IPS-18c (cell line): ENCODE measurements at regions not wholly inside any gene's neighbourhood (a gene's known extent, or its start where the extent isn't known, plus 50 kb on each side); places are given as distances from the start of the nearest gene placed in this dataset.

ENCODE experiments used
- H3K4me3 ChIP-seq: 2 replicates; pipeline ENCODE4 v1.7.0; 2013; ENCODE audit warnings: low read depth, mild to moderate bottlenecking, low read length, moderate library complexity; ENCODE audit not compliant: insufficient read depth
- H3K9me3 ChIP-seq: one replicate; pipeline ENCODE4 v1.6.1; 2013; ENCODE audit warnings: mild to moderate bottlenecking, low read length, moderate library complexity; ENCODE audit not compliant: control insufficient read depth, insufficient read depth

DNA sequence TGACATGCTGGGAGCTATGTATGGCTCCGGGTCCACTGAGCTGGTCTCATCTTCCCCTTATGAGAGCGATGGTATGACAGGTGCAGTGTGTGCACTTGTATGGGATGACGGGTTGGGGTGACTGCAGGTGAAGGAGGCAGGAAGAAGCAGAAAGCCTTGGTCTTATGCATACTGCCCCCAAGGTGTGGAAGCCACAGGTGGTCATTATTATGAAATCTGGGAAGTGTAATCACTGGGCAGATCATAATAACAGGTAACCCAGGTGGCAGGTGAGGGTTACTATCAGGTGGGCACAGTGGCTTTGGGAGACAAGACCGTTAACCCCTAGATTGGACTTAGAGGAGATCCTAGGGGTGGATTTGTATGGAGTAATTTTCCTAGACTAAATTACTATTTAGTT is 118.0 kb downstream of the RFC3 start:
- Histone ChIP-seq H3K9me3 (no peaks in the 10 kb centered on the region), H3K4me3 (no peak overlapping the region)

DNA sequence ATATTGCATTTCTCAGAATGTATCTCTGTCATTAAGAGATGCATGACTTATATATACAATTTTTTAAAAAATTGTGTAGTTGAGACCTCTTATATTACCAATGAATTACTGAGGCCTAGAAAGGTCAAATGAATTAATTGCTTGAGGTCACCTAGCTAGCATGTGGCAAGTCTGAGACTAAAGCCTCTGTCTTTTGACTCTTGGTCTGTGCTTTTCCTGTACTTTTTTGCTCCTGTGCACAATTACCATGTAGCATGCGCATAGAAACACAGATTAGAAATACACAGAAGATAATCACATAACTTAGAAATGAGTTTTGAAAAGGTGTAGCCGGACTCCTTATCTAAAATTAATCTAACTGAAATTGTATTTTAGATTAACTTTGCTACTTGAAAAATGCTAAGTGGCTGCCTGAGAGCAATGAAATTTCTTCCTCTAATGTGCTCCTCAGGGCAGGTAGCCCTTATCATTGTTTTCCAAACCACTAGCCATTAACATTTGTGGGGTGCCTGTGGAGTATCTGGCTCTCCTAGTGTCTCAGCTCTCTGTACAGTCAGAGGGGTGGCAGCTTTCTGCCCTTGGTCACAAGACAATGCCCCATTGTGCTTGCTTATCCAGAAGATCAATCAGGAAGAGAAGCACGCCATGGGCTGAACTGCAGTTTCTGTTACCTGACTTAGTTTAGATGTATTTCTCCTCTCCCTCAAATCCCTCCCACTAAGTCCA is 119.6 kb downstream of the RFC3 start:
- Histone ChIP-seq H3K4me3 (no peak overlapping the region), H3K9me3 (no peaks in the 10 kb centered on the region)

DNA sequence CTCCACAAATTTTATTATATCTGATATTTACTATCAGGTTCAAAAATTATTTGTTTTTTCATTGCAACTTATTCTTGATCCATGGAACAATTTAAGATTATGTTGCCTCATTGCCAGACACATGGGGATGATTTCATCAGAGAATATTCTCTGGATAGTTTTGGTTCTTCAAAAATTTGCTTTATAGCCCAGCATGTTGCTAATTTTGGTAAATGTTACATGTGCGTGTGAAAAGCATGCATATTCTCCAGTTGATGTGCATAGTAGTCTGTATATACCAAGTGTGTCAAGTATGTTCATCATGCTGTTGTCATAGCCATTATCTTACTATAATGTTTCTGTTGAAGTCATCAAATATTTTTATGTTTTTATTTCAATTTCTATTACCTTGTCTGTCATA is 122.3 kb downstream of the RFC3 start:
- no peaks in the 10 kb centered on the region for H3K9me3 ChIP-seq
- no peak overlapping the region for H3K4me3 ChIP-seq

- H3K4me3 ChIP-seq, result no peak overlapping the region
- H3K9me3 ChIP-seq, result no peaks in the 10 kb centered on the region
Observed at GRCh38 chr13:33940898-33941297, 122.9 kb downstream of the RFC3 start.

GRCh38 chr13:33945477-33945876 is 127.5 kb downstream of the RFC3 start:
- no peaks in the 10 kb centered on the region for H3K9me3 ChIP-seq
- H3K4me3 ChIP-seq, result no peak overlapping the region

DNA sequence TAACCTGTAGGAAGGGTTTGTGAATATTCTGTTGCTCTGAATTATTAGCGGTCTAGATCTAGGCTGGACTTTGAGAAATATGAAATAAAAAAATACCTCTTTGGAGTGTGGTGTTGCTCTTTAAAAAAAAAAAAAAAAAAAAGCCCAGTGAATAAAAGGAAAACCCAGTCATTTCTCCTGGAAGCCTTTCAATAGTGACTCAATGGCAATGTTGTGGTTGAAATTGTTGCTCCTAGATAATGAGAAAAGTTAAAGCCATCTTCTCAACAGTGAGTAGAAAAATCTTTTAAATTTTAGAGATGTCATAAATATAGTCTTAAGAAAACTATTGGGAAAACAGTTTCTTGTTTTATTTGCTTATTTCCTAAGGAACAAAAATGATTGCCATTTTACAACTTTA is 135.3 kb downstream of the RFC3 start:
- no peak overlapping the region for H3K4me3 ChIP-seq
- no peaks in the 10 kb centered on the region for H3K9me3 ChIP-seq

DNA sequence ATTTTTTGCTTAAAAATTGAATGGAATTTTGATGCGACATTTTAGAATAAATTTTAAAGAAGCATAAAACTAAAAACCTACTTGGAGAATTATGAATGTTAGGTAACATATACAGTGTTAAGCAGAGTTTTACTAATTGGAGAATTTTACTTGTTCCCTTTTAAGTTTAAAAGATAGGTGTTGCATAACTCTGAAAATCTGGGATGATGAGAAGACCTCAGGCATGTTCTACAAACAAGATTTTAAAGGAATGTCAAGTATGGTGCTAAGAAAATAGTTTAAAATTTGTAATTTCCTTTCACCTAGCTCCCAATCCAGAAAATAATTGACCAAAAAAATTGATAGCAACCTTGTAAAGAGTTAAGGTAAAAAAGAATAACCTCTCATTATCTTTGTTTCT is 135.8 kb downstream of the RFC3 start:
- H3K9me3 ChIP-seq, result no peaks in the 10 kb centered on the region
- H3K4me3 ChIP-seq, result no peak overlapping the region

DNA sequence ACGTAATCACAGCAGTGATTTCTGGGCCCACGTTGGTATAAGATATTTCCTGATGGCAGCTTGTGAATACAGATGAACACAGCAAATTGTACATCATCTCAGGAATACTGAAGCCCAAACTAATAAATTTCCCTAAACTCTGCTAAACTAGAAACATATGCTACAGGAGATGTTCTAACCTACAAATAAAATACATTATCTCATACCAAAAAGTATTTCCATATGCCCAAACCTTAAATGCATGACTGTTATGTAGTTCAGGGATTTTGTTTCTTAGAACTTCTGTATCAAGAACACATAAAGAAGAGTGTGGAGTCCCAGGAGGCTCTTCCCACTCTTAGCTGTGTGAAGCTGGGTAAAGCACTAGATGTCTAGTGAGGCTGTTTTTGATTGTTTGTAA is 138.4 kb downstream of the RFC3 start:
- no peak overlapping the region for H3K4me3 ChIP-seq

GRCh38 chr13:33957497-33957905 is 139.6 kb downstream of the RFC3 start:
- no peaks in the 10 kb centered on the region for H3K9me3 ChIP-seq
- no peak overlapping the region for H3K4me3 ChIP-seq

More for the DNA sequence above, 138.4 kb downstream of the RFC3 start:
- no peaks in the 10 kb centered on the region for H3K9me3 ChIP-seq

DNA sequence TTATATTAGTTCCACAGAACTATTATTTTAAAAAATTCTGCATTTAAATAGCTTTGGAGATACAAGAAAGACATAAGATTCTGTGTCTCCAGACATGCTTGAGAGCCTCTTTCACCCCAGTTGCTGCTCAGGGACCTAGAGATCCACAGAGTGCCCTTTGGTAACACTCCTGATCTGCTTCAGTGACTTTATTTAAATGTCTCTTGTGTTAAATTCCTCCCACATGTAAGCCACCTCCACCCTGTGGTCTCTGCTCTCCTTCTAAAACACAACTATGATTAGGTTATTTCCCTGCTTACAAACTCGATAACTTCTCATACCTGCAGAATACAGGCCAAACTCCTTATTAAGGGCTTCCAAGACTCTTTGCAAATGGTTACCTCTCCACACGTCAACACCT is 141.0 kb downstream of the RFC3 start:
- Histone ChIP-seq H3K4me3 (no peak overlapping the region), H3K9me3 (no peaks in the 10 kb centered on the region)

GRCh38 chr13:33963134-33963533 is 145.2 kb downstream of the RFC3 start:
- Histone ChIP-seq H3K9me3 (no peaks in the 10 kb centered on the region), H3K4me3 (no peak overlapping the region)

GRCh38 chr13:33963895-33964294 is 145.9 kb downstream of the RFC3 start:
- no peak overlapping the region for H3K4me3 ChIP-seq
- no peaks in the 10 kb centered on the region for H3K9me3 ChIP-seq

DNA sequence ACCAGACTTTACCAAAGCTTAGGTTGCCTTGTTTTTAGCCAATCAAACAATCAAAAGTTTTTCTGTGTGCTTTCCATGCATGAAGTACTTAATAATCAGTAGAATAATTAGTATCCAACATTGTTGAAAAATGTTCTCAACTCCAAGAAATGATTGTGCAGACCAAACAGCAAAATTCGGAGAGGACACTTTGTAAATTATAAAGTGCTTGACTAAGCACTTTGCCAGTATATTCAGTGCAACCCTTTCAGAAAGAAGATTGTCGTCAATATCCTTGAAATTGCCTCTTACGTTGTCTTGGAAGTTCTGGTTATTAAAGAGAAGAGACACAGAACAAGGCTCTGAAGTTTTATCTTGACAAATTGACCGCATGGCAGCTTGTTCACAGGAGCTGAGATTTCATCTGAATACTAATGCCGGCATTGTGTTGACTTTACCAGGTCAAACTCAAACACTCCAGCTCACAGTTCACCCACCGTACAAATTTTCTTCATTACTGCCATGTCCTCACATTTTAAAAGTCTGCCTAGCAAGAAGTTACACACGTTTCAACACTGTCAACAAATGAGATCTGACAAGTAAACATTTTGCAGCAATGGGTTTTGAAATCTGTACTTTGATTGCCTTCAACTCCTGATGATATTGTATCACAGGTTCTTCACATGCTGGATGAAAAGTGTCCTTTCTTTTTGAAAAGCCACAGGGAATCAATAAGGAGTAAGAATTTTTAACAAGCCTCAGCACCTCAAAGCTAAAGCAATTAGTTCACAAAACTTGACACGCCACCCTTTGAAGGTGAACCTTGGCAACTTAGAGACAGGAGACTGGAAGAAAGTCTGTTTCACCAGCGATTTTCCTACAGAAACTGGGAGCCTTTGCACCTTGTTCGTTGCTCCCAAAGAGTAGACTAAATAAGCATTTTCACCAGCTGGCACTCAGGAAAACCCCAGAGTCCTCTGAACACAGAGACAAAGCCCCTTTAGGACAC is 150.9 kb downstream of the RFC3 start:
- no peaks in the 10 kb centered on the region for H3K9me3 ChIP-seq
- no peak overlapping the region for H3K4me3 ChIP-seq

GRCh38 chr13:33970746-33971561 is 153.0 kb downstream of the RFC3 start:
- no peaks in the 10 kb centered on the region for H3K9me3 ChIP-seq
- no peak overlapping the region for H3K4me3 ChIP-seq

GRCh38 chr13:33971562-33971819 is 153.5 kb downstream of the RFC3 start:
- no peak overlapping the region for H3K4me3 ChIP-seq

DNA sequence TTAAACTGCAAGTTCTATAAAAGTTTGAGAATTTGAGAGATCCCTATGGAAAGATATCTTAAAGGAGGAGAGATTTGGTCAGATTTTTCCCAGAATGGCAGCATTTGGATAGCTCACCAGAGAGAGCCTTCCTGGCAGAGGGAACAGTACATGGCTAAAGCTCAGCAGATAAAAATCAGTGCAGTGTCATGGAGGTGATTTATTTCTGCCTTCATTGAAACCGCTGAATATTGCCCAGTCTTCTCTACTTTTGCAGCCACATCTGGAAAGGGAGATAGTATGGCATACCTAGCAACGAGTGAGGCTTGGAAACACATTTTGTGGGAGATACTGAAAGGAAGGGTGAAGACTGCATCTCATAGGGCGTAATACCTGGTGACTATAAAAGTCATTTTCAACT is 155.2 kb downstream of the RFC3 start:
- H3K9me3 ChIP-seq, result no peaks in the 10 kb centered on the region
- H3K4me3 ChIP-seq, result no peak overlapping the region

More at GRCh38 chr13:33971562-33971819, 153.5 kb downstream of the RFC3 start:
- no peaks in the 10 kb centered on the region for H3K9me3 ChIP-seq

DNA sequence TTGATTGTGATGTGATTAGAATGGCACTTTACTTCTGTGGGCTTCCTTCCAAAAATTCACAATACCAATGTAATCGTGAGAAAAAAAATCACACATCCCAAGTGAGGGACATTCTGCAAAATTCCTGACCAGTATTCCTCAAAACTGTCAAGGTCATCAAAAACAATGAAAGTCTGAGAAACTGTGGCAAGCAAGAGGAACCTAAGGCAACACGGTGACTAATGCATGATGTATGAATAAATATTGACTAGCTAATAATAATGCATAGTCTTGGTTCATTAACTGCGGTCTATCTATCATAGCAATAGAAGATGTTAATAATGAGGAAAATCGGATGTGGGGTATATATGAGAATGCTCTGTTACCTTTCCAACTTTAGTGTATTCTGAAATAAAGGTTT is 159.0 kb downstream of the RFC3 start:
- no peaks in the 10 kb centered on the region for H3K9me3 ChIP-seq
- no peak overlapping the region for H3K4me3 ChIP-seq

DNA sequence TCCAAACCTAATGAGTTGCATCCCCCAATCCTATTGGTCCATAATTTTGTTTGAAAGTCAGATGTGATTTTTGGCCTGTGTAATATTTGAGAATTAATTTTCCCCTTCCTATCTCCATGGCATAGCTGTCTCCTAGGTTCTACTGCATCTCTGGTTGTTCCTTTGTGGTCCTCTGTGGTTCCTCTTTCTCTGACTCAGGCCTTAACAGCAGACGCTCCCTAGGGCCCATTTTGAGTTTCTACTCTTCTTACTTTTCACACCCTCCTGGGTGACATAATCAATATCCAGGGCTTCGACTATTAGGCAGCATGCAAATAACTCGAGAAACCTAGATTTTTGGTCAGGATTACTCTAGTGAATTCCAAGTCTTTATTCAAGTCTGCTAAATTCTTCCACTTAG is 160.7 kb downstream of the RFC3 start:
- Histone ChIP-seq H3K4me3 (no peak overlapping the region), H3K9me3 (no peaks in the 10 kb centered on the region)
